ENCODE measurements at regions not wholly inside any gene's neighbourhood (a gene's known extent, or its start where the extent isn't known, plus 50 kb on each side); places are given as distances from the start of the nearest gene placed in this dataset.

DNA sequence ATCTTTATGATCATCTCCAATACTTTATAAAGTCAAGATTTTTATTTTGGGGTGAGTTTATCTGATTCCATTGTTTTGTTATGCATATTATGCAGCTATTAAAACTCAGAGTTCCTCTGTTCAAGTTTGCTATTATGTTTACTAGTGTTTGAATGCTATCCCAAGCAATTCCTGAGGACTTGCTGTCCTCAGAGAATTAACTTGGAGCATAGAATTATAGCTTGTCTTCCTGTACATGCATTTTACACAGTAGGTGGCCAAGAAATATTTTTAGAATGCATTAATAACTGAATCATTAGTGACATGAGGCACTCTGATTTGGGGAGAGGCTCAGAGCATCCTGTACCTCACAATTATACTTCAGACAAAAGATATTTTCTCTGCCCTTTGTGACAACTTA is 195.6 kb upstream of the MIR17HG start:
- no peaks in the 10 kb centered on the region for H3K9me3 Mint-ChIP-seq
- no peak for DNase-seq
- no peak overlapping the region for H3K4me3 Mint-ChIP-seq
- peaks cover 5% of the 10 kb centered on the region for H3K27me3 Mint-ChIP-seq
- H3K27ac Mint-ChIP-seq = no peak overlapping the region
- H3K4me1 Mint-ChIP-seq = no peaks in the 10 kb centered on the region
- H3K36me3 Mint-ChIP-seq = no peaks in the 10 kb centered on the region

DNA sequence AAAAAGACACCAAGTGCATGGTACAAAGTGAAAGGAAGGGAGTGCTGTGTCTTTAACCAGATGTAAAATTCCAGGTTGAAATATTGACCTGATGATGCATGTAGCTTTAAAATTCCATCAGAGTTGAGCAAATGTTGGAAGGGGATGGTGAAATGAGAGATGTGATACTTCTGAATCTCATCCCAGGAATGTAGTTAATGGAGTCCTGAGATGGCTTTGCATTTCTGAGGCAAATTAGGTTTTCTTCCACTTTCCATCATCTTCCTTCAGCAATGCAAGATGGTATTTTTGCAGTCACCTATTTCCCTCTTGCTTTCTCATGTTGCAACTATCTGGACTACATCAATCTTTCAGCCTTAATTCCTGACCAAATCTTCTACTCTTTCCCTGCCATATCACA is 194.1 kb upstream of the MIR17HG start:
- Mint-ChIP-seq H3K4me3 (no peak overlapping the region), H3K9me3 (no peaks in the 10 kb centered on the region), H3K27ac (no peak overlapping the region), H3K27me3 (peaks cover 9% of the 10 kb centered on the region), H3K4me1 (no peaks in the 10 kb centered on the region), H3K36me3 (no peaks in the 10 kb centered on the region)
- no peak for DNase-seq

DNA sequence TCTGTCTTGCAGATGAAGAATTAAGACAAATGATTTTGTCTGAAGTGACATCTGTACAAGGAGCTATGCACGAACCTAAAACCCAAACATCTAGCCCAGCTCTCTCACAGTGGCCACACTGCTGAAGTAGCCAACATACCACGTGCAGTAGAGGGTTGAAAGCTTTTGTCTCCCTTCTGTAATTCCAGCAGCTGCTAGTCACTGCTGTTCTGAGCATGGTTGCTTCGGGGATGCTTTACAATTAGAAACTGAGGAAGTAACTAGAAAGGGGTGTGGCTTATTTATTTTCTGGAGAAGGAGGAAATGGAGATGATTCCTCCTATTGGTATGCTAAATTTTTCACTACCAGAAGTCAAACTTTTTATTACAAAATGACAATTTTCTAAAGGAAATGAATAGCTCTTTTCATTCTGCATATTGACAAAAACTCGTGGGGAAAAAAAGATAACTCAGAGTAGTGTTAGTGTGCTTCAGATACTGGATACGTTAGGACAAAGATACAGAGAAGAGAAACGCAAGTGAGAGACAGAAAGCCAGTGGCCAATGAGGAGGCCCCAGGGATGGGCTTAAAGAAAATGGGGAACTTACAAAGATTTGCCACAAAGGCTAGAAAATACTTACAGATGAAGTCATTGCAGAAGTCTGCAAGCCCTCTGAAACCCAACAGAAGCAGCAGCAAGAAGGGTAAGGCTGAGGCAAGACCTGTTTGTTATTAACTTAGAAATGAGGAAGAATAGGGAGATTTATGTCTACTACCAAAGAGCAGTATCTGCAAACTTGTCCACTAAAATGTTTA is 192.7 kb upstream of the MIR17HG start:
- Mint-ChIP-seq H3K4me1 (no peaks in the 10 kb centered on the region), H3K27me3 (peaks cover 19% of the 10 kb centered on the region), H3K4me3 (no peak overlapping the region), H3K27ac (no peak overlapping the region), H3K36me3 (no peaks in the 10 kb centered on the region), H3K9me3 (no peaks in the 10 kb centered on the region)
- DNase-seq = no peak

GRCh38 chr13:91155512-91156114 is 191.9 kb upstream of the MIR17HG start:
- Mint-ChIP-seq H3K36me3 (no peaks in the 10 kb centered on the region), H3K4me1 (no peaks in the 10 kb centered on the region), H3K27me3 (peaks cover 21% of the 10 kb centered on the region), H3K9me3 (no peaks in the 10 kb centered on the region), H3K4me3 (no peak overlapping the region), H3K27ac (no peak overlapping the region)
- DNase-seq = no peak

DNA sequence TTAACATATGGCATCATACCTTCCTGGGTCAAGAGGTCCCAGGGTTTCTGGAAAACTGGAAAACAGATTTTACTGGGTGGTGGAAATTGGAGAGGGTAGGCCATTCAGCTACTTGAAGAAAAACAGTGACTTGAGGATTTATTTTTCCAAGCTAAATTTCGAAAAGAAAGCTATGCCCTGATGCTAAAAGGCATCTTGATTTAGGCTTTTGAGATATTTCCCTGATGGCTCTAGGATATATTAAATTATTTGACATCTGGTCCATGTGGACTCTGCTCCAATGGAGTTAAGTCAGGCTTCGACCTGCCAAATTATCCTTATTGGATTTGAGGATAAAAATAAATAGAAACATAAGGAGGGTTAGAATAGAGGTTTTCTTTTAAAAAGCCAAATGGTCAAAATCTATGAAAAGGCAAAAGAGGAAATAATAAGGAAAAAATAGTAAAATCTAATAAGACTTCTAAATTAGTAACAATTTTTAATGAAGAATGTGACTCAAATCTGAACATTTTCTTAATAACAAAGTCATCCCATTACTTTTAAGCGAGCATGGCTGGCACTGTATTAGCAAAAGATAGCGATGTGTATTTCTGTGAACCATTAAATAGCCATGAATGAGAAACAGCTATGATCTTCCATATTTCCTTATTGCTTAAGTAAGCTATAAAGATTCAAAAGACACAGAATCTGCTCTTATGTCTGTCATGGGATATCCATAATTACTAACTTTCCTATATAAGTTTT is 190.0 kb upstream of the MIR17HG start:
- Mint-ChIP-seq H3K9me3 (no peaks in the 10 kb centered on the region), H3K36me3 (no peaks in the 10 kb centered on the region), H3K4me1 (no peaks in the 10 kb centered on the region), H3K27ac (no peak overlapping the region), H3K4me3 (no peak overlapping the region), H3K27me3 (peaks cover 21% of the 10 kb centered on the region)
- DNase-seq = no peak

- Mint-ChIP-seq H3K27ac (no peak overlapping the region), H3K27me3 (peaks cover 21% of the 10 kb centered on the region), H3K9me3 (no peaks in the 10 kb centered on the region), H3K36me3 (no peaks in the 10 kb centered on the region), H3K4me1 (no peaks in the 10 kb centered on the region), H3K4me3 (no peak overlapping the region)
- no peak for DNase-seq
These were observed 189.5 kb upstream of the MIR17HG start for GRCh38 chr13:91158017-91158395.

DNA sequence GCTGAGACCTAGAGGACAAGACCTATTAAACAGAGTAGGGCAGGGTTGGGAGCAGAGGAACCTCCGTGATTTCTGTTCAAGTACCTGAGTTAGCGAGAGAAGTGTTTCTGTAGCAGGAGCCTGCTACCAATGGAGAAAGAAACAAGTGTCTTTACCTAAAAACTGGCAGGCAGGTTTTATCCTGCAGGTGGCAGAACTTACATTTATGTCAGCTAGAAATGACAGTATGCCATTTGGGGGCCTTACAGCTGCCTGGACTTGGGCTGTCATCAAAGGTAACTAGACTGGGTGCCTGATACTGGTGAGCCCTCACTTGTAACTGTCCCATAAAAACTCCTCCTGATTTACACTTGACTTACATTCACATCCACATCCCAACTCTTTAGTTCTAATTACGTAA is 185.3 kb upstream of the MIR17HG start:
- peaks cover 16% of the 10 kb centered on the region for H3K27me3 Mint-ChIP-seq

DNA sequence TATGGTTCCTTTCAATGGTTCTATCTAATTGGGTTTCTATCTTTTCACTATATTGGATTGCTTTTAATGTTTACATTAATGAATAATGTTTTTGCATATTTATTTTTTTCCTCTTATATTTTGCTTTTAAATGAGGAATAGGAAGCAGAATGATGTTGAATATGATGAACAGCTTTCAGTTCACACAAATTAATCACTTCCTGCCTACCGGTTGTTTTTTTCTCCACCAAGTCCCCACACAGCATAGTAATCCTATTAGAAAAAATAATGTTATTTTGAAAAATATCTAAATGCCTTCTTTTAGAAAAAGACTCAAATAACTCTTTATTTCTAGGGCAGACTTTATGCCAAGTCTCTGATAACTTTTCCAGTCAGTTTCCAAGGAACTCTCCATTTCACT is 184.9 kb upstream of the MIR17HG start:
- Mint-ChIP-seq H3K36me3 (no peaks in the 10 kb centered on the region), H3K27me3 (peaks cover 16% of the 10 kb centered on the region), H3K4me1 (no peaks in the 10 kb centered on the region), H3K27ac (no peak overlapping the region), H3K4me3 (no peak overlapping the region), H3K9me3 (no peaks in the 10 kb centered on the region)
- DNase-seq = no peak

More for the DNA sequence above, 185.3 kb upstream of the MIR17HG start:
- no peak for DNase-seq
- no peak overlapping the region for H3K27ac Mint-ChIP-seq
- H3K4me3 Mint-ChIP-seq = no peak overlapping the region
- no peaks in the 10 kb centered on the region for H3K4me1 Mint-ChIP-seq
- H3K9me3 Mint-ChIP-seq = no peaks in the 10 kb centered on the region
- H3K36me3 Mint-ChIP-seq = no peaks in the 10 kb centered on the region

GRCh38 chr13:91165758-91166157 is 181.7 kb upstream of the MIR17HG start:
- H3K27me3 Mint-ChIP-seq = no peaks in the 10 kb centered on the region
- no peak for DNase-seq
- no peak overlapping the region for H3K27ac Mint-ChIP-seq
- no peaks in the 10 kb centered on the region for H3K9me3 Mint-ChIP-seq
- no peak overlapping the region for H3K4me3 Mint-ChIP-seq
- H3K4me1 Mint-ChIP-seq = no peaks in the 10 kb centered on the region
- no peaks in the 10 kb centered on the region for H3K36me3 Mint-ChIP-seq

- H3K9me3 Mint-ChIP-seq = no peaks in the 10 kb centered on the region
- H3K36me3 Mint-ChIP-seq = no peaks in the 10 kb centered on the region
- H3K4me1 Mint-ChIP-seq = no peaks in the 10 kb centered on the region
- no peak overlapping the region for H3K4me3 Mint-ChIP-seq
- no peak for DNase-seq
- no peak overlapping the region for H3K27ac Mint-ChIP-seq
- no peaks in the 10 kb centered on the region for H3K27me3 Mint-ChIP-seq
These were observed 180.6 kb upstream of the MIR17HG start for GRCh38 chr13:91166714-91167511.

GRCh38 chr13:91167706-91168385 is 179.6 kb upstream of the MIR17HG start:
- H3K9me3 Mint-ChIP-seq = no peaks in the 10 kb centered on the region
- no peaks in the 10 kb centered on the region for H3K36me3 Mint-ChIP-seq
- H3K27me3 Mint-ChIP-seq = no peaks in the 10 kb centered on the region
- no peak for DNase-seq
- no peak overlapping the region for H3K4me3 Mint-ChIP-seq
- H3K4me1 Mint-ChIP-seq = no peaks in the 10 kb centered on the region
- H3K27ac Mint-ChIP-seq = no peak overlapping the region

- Mint-ChIP-seq H3K9me3 (no peaks in the 10 kb centered on the region), H3K27ac (no peak overlapping the region), H3K36me3 (no peaks in the 10 kb centered on the region), H3K4me3 (no peak overlapping the region), H3K4me1 (no peaks in the 10 kb centered on the region), H3K27me3 (no peaks in the 10 kb centered on the region)
- DNase-seq = no peak
These were observed 179.1 kb upstream of the MIR17HG start for GRCh38 chr13:91168386-91168711.

GRCh38 chr13:91169321-91170050 is 178.0 kb upstream of the MIR17HG start:
- H3K4me1 Mint-ChIP-seq = no peaks in the 10 kb centered on the region
- H3K27ac Mint-ChIP-seq = no peak overlapping the region

DNA sequence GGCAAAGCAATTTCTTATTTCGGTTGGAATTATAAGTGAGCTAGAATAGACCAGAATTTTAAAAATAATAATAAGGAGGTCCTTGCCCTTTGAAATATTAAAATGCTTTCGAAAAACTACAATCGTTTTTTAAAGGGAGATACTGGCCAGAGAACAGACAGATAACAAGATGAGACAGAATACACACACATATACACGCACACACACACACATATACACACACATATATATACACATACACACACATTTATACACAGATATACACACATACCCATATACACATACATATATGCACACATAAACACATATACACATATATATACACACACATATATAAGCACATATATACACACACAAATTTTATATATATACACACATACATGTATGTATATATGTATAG is 175.3 kb upstream of the MIR17HG start:
- H3K4me3 Mint-ChIP-seq = no peak overlapping the region
- no peak for DNase-seq
- peaks cover 24% of the 10 kb centered on the region for H3K27me3 Mint-ChIP-seq
- H3K4me1 Mint-ChIP-seq = no peaks in the 10 kb centered on the region
- no peaks in the 10 kb centered on the region for H3K9me3 Mint-ChIP-seq
- H3K36me3 Mint-ChIP-seq = no peaks in the 10 kb centered on the region
- no peak overlapping the region for H3K27ac Mint-ChIP-seq

More at GRCh38 chr13:91169321-91170050, 178.0 kb upstream of the MIR17HG start:
- Mint-ChIP-seq H3K27me3 (peaks cover 6% of the 10 kb centered on the region), H3K36me3 (no peaks in the 10 kb centered on the region), H3K9me3 (no peaks in the 10 kb centered on the region), H3K4me3 (no peak overlapping the region)
- DNase-seq = no peak

Measured in activated naive CD8-positive, alpha-beta T cell treated with anti-CD3 and anti-CD28 coated beads for 36 hours (primary cell).